Stomach (tissue), 8 donors: ENCODE measurements at regions not wholly inside any gene's neighbourhood (a gene's known extent, or its start where the extent isn't known, plus 50 kb on each side); places are given as distances from the start of the nearest gene placed in this dataset.

Source experiments
- DNase-seq, 2 donors: peaks; one replicate each; pipeline versions ENCODE4 v3.0.0 to v3.0.0-alpha.2; 2013 to 2019
- H3K27ac ChIP-seq, 5 donors: fragments of 200-600 bp in 4 of 5; sonication (generic) in 4 of 5; one replicate each; pipeline ENCODE4 v1.5.1; 2013 to 2019; ENCODE audit warnings: mild to moderate bottlenecking in 1 of 5, moderate library complexity in 1 of 5
- H3K27me3 ChIP-seq, 3 donors: fragments of 200-600 bp; sonication (generic); one replicate each; pipeline ENCODE4 v1.5.1; 2017 to 2019; ENCODE audit warnings: mixed run types in 1 of 3
- H3K36me3 ChIP-seq, 4 donors: fragments of 200-600 bp; sonication (generic); 1 replicate in 3 of 4; 2 replicates in 1 of 4; pipeline ENCODE4 v1.5.1; 2016 to 2019
- H3K4me1 ChIP-seq, 4 donors: fragments of 200-600 bp; sonication (generic); one replicate each; pipeline ENCODE4 v1.5.1; 2016 to 2019
- H3K4me3 ChIP-seq, 4 donors: fragments of 200-600 bp; sonication (generic) in 3 of 4; one replicate each; pipeline ENCODE4 v1.5.1; 2016 to 2019; ENCODE audit warnings: mild to moderate bottlenecking in 1 of 4
- H3K9me3 ChIP-seq, 4 donors: fragments of 200-600 bp; sonication (generic); one replicate each; pipeline ENCODE4 v1.5.1; 2016 to 2019
- CTCF ChIP-seq, 7 experiments: fragments of 450-650 bp in 4 of 7; fragments of 200-600 bp in 3 of 7; sonication (generic) in 3 of 7; IDR thresholded peaks; one replicate each; pipeline ENCODE4 v1.5.1; 2016 to 2019; ENCODE audit warnings: antibody characterized with exemption in 7 of 7, control low read depth in 2 of 7, mild to moderate bottlenecking in 1 of 7
- EP300 ChIP-seq: sonication (generic); formaldehyde crosslinking; IDR thresholded peaks from one replicate; pipeline ENCODE4 v1.6.1; 2017; ENCODE audit warnings: antibody characterized with exemption
- POLR2A ChIP-seq, 4 donors: fragments of 450-650 bp; IDR thresholded peaks; one replicate each; pipeline ENCODE4 v1.6.1; 2016; ENCODE audit warnings: antibody characterized with exemption in 4 of 4, control low read depth in 2 of 4, mild to moderate bottlenecking in 1 of 4, moderate library complexity in 1 of 4
- POLR2AphosphoS5 ChIP-seq, 3 donors: sonication (generic); formaldehyde crosslinking; IDR thresholded peaks; one replicate each; pipeline ENCODE4 v1.6.1; 2016; ENCODE audit warnings: antibody characterized with exemption in 3 of 3
- WGBS, 5 donors: extraction: QIAGEN DNeasy Blood & Tissue Kit in 3 of 5; methylation state at CpG; one replicate each; pipeline versions ENCODE4 v1.1.5 to v1.1.7; 2013 to 2018; 5-methylcytosine and 5-hydroxymethylcytosine counted together
- intact Hi-C: fragments of 100-400 bp; cut with DNase I; formaldehyde crosslinking; loops from one replicate; pipeline ENCODE4 v1.15.1; 2023; ENCODE audit warnings: low total_unique reads
- donor health status: healthy with polysubstance abuse.
- donor health status: Bipolar disorder and iron deficiency.
- donor health status: healthy.

DNA sequence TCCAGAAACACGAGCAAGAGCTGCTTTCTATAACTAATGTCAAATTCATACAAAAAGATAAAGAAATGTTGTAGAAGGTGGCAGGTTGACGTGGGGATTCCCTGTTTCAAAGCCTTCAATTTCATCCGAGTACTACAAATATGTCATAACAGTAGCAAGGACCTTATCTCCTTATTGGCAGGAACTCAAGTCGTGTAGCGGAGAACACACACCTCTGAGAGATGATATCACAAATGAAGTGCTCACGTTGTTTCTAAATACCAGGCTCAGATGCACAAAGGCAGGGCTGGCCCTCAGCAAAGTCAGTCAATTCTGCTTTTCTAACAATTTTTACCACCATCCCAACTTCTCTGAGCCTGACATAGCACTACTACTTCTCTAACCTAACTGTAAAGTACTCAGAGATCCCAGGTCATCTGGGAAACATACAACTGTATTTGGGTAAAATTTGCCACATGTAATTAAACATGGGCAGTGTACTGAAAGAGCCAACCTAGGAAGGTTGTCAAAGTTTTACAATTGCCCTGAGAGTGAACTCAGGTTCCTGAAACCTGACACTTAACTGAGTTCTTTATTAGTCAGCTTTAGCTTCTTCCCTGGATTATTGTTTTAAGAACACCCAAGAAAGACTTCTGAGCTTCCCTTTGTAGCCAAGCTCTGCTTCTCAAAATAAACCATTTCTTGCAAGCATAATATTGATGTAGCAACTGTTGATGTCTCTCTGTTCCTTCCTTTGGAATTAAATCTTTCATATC, 813.7 kb upstream of the ACVR2A start:
- H3K27me3 ChIP-seq, result no peaks in the 10 kb centered on the region
- H3K4me3 ChIP-seq, result no peak overlapping the region
- TF ChIP-seq EP300 (no peak), POLR2A (IDR thresholded peaks at IDR 0.05) (no peak), CTCF (IDR thresholded peaks at IDR 0.05) (no peak), POLR2AphosphoS5 (IDR thresholded peaks at IDR 0.05) (no peak)
- WGBS, 5 donors, result 27 to 48% (median 32%) methylated on average over 6 of the region's 6 CpGs
- no peaks in the 10 kb centered on the region for H3K9me3 ChIP-seq
- intact Hi-C loops, result no loop called here
- peaks cover 0 to 26% (median 7%) of the 10 kb centered on the region in 4 donors for H3K4me1 ChIP-seq
- DNase-seq, result peak in 1 of 2 donors; percentile 18
- H3K36me3 ChIP-seq, result no peaks in the 10 kb centered on the region
- no peak overlapping the region for H3K27ac ChIP-seq

DNA sequence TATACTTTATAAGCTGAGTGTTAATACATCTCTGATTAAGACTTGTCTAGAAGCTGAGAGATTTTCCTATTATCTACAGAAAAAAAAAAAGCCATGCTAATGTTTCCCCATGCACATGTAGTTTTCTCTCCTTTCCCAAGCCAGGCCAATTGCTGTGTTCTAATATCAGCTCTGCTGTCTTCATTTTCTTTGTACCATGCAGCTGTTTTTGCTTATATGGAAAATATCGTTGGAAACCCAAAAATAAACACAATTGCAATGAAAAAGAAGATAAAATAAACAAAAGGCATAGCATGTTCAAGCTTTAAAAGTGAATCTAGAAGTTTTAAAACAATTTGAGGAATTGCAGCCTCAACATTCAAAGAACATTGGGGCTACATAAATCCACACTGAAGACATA, 817.4 kb upstream of the ACVR2A start:
- H3K4me1 ChIP-seq, result peaks cover 0 to 24% (median 7%) of the 10 kb centered on the region in 4 donors
- no peaks in the 10 kb centered on the region for H3K27me3 ChIP-seq
- no peak for TF ChIP-seq POLR2AphosphoS5 (IDR thresholded peaks at IDR 0.05)
- no peak for DNase-seq
- 29 to 66% (median 56%) methylated on average over 1 of the region's 1 CpG for WGBS, 5 donors
- H3K27ac ChIP-seq, result no peak overlapping the region
- no peak overlapping the region for H3K4me3 ChIP-seq
- peaks cover 4 to 15% (median 12%) of the 10 kb centered on the region in 4 donors for H3K9me3 ChIP-seq
- intact Hi-C loops, result no loop called here
- no peaks in the 10 kb centered on the region for H3K36me3 ChIP-seq

GRCh38 chr2:147026664-147027295, 818.0 kb upstream of the ACVR2A start:
- no peak for TF ChIP-seq CTCF (IDR thresholded peaks at IDR 0.05)
- no peak for TF ChIP-seq EP300
- no peak for TF ChIP-seq POLR2A (IDR thresholded peaks at IDR 0.05)
- H3K27me3 ChIP-seq, result no peaks in the 10 kb centered on the region
- intact Hi-C loops, result no loop called here
- H3K4me1 ChIP-seq, result peaks cover 0 to 18% (median 6%) of the 10 kb centered on the region in 4 donors
- H3K27ac ChIP-seq, result no peak overlapping the region
- no peak for DNase-seq
- no peak overlapping the region for H3K4me3 ChIP-seq
- H3K36me3 ChIP-seq, result no peaks in the 10 kb centered on the region
- WGBS, 5 donors, result 74 to 84% (median 75%) methylated on average over 2 of the region's 2 CpGs
- H3K9me3 ChIP-seq, result peaks cover 4 to 18% (median 14%) of the 10 kb centered on the region in 4 donors

DNA sequence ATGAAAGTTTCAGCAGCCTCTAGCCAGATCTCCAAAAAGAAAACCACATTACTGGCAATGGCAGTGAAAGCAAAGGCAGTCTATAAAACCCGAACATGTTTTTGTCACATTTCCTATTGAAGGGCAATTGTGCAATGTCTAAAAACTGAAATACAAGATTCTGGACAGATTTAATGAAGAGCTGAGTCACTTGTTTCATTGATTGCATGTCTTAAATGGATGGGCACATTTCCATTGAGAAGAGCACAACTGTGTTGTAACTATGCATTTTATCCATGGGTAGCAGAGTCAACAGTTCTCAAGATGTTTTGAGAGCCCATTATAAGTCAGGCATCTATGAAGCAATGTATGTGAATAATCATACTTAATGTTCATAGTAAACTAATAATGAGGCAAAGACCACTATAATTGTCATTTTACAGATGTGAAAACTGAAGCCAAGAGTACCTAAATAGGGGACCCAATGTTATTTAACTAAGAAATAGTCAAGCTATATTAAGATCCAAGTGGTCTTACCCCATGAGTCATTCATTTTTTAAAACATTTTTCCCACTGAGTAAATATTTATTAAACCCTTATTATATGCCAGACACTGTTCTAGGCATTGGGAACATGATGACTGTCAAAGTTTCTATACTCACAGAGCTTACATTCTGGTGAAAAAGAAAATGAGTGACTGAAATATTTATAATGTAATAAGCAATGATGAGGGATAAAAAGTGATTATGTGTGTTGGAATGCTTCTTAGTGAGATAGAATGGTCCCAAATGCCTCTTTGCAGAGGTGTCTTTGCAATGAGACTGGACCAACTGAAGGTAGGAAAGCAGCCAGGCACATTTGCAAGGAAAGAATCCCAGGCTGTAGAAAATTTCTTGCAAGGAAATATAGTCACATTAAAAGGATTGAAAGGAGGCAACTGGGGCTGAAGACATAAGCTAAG, 818.9 kb upstream of the ACVR2A start:
- DNase-seq, result no peak
- no peak overlapping the region for H3K4me3 ChIP-seq
- H3K27ac ChIP-seq, result no peak overlapping the region
- H3K9me3 ChIP-seq, result peaks cover 4 to 18% (median 14%) of the 10 kb centered on the region in 4 donors
- no peaks in the 10 kb centered on the region for H3K27me3 ChIP-seq
- 68 to 95% (median 84%) methylated on average over 1 of the region's 1 CpG for WGBS, 5 donors
- H3K4me1 ChIP-seq, result peaks cover 0 to 9% (median 2%) of the 10 kb centered on the region in 4 donors
- H3K36me3 ChIP-seq, result no peaks in the 10 kb centered on the region
- TF ChIP-seq CTCF (IDR thresholded peaks at IDR 0.05) (no peak), POLR2AphosphoS5 (IDR thresholded peaks at IDR 0.05) (no peak), EP300 (no peak), POLR2A (IDR thresholded peaks at IDR 0.05) (no peak)
- intact Hi-C loops, result no loop called here
